Urinary bladder (tissue), 3 donors: ENCODE measurements at regions not wholly inside any gene's neighbourhood (a gene's known extent, or its start where the extent isn't known, plus 50 kb on each side); places are given as distances from the start of the nearest gene placed in this dataset.
"Not testable (repeated sequence)": the region's sequence is repeated elsewhere in the genome, so short reads cannot be mapped to it uniquely, and the experiment has no call there.

Source experiments
- DNase-seq: peaks from one replicate; pipeline ENCODE4 v3.0.0-alpha.2; 2015; ENCODE audit errors: extremely low spot score
- H3K27ac ChIP-seq: one replicate; pipeline ENCODE4 v1.5.1; 2013; ENCODE audit warnings: low read depth, mild to moderate bottlenecking, moderate library complexity
- H3K36me3 ChIP-seq: one replicate; pipeline ENCODE4 v1.6.1; 2013; ENCODE audit warnings: mild to moderate bottlenecking, moderate library complexity; ENCODE audit not compliant: insufficient read depth
- H3K4me1 ChIP-seq: one replicate; pipeline ENCODE4 v1.6.1; 2013; ENCODE audit warnings: mild to moderate bottlenecking, moderate library complexity; ENCODE audit not compliant: insufficient read depth
- H3K4me3 ChIP-seq: one replicate; pipeline ENCODE4 v1.5.1; 2013; ENCODE audit warnings: low read depth, low read length
- WGBS: extraction: QIAGEN DNeasy Blood & Tissue Kit; methylation state at CpG from one replicate; pipeline ENCODE4 v1.1.7; 2013; 5-methylcytosine and 5-hydroxymethylcytosine counted together
- donor health status: healthy with polysubstance abuse.
- donor health status: healthy.

DNA sequence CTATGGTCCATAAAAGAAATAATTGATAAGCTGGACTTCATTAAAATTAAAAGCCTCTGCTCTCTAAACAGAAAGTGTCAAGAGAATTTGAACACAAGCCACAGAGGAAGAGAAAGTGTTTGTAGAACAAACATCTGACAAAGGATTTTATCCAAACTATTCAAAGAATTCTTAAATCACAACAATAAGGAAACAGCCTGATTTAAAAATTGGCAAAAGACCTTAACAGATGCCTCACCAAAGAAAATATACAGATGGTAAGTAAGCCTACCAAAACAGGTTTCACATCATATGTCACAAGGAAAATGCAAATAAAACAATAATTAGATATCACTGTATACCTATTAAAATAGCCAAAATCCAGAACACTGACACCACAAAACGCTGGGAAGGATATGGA is 612.0 kb downstream of the TTLL7 start:
- H3K27ac ChIP-seq, H3K36me3 ChIP-seq, H3K4me3 ChIP-seq, H3K4me1 ChIP-seq, DNase-seq: not testable (repeated sequence)
- 77% methylated on average over 1 of the region's 1 CpG for WGBS

- not testable (repeated sequence) for H3K27ac ChIP-seq, H3K4me1 ChIP-seq, DNase-seq, H3K4me3 ChIP-seq, H3K36me3 ChIP-seq
- 75% methylated on average over 1 of the region's 2 CpGs for WGBS
Observed at GRCh38 chr1:83383107-83383506, 615.8 kb downstream of the TTLL7 start.

GRCh38 chr1:83373018-83373417 is 625.9 kb downstream of the TTLL7 start:
- not testable (repeated sequence) for DNase-seq, H3K4me3 ChIP-seq, H3K27ac ChIP-seq, H3K4me1 ChIP-seq, H3K36me3 ChIP-seq
- 98% methylated on average over 1 of the region's 1 CpG for WGBS

DNA sequence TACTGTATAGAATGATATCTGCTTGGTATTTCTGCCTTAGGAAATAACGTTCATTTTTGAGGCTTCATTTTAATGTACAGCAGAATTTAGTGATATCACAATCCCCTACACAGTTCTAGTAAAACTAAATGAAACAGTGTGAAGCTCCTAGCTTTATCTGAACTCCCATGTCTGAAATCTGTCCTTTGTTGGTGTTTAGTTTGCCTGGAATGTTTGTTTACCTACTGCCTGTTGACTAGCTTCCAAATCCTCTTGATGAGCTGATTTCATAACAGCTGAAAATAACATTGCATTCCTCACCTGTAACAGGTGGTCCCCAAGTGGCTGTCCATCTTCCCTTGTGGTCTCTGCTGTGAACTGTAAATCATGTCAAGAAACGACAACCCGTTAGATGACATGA is 629.1 kb downstream of the TTLL7 start:
- H3K27ac ChIP-seq, H3K4me1 ChIP-seq, H3K36me3 ChIP-seq, DNase-seq, H3K4me3 ChIP-seq: not testable (repeated sequence)
- 61% methylated on average over 3 of the region's 3 CpGs for whole genome bisulfite sequencing

DNA sequence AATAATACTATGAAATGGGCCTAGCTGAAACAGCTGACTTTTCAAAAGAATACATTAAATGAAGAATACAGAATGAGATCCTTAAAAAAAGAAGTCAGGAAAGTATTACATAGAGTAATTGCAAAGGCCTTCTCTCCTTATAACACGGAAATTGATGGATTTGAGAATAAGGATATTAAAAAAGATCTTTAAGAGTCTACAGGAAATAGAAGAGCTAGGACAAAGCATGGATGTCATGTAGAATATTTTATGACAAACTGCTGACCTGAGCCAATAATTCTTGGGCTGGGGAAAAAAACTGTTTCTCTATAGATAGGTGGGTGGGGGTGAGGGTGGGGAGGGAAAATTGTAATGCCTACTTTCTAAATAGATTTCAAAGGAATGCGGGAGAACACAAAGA is 633.6 kb downstream of the TTLL7 start:
- DNase-seq, H3K4me3 ChIP-seq, H3K27ac ChIP-seq, H3K36me3 ChIP-seq, H3K4me1 ChIP-seq: not testable (repeated sequence)
- 94% methylated on average over 2 of the region's 2 CpGs for WGBS

DNA sequence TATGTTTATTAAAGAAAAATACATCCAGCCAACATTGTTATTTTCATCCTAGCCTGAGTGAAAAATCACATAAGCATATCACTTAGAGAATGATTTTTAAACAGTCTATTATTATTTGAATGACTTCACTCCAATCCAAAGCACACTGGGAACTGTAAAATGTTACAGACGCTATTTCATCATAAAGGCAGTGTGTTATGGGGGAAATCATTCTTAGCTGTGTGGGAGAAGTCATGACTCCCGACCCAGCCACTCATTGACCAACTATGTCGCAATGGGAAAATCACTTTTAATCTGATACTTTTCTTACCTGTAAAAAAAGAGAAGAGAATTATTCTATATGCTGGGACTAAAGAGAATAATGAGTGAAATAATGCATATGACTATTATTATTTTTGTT is 653.6 kb downstream of the TTLL7 start:
- H3K36me3 ChIP-seq, H3K4me3 ChIP-seq, DNase-seq, H3K27ac ChIP-seq, H3K4me1 ChIP-seq: not testable (repeated sequence)
- WGBS: 82% methylated on average over 3 of the region's 3 CpGs

- not testable (repeated sequence) for H3K4me1 ChIP-seq, H3K36me3 ChIP-seq, DNase-seq, H3K4me3 ChIP-seq, H3K27ac ChIP-seq
- 77% methylated on average over 6 of the region's 6 CpGs for WGBS
Observed at GRCh38 chr1:83343767-83344166, 655.2 kb downstream of the TTLL7 start.

DNA sequence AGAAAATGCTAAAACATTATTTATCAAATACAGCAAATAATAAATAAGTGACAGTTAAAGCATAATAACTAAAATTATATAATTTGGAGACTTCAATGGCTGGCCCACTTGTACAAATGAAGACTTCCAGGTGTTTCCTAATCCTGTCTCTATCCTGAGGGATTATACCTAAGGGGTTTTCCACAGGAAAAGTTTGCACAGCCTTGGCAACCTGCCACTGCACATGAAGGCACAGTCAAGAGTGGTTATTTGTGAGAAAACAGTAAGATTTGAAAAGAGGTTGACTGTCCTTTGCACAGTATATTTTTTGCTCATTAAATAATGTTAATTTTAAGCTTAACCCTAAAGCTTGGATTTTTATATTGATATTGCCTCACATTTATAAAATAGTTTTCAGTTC is 655.9 kb downstream of the TTLL7 start:
- not testable (repeated sequence) for H3K4me3 ChIP-seq, H3K27ac ChIP-seq, DNase-seq, H3K36me3 ChIP-seq, H3K4me1 ChIP-seq

DNA sequence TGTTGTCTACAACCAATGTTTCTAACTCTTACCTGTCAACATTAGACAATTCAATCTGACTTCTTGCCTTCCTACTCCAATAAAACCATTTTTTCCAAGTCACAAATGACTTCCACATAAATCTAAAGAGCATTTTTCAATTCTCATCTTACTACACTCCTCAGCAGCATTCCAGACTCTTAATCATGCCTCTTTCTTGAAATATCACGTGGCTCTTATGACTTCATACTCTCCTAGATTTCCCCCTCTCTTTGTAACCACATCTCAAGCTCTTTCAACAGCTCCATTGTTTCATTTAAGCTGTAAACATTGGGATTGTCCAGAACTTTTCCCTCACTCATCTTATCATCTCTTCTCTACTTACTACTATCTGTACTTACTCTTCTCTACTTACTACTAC is 666.6 kb downstream of the TTLL7 start:
- H3K36me3 ChIP-seq, H3K4me1 ChIP-seq, H3K27ac ChIP-seq, DNase-seq, H3K4me3 ChIP-seq: not testable (repeated sequence)
- no CpG with 5 or more reads among the region's 1 CpG for WGBS

DNA sequence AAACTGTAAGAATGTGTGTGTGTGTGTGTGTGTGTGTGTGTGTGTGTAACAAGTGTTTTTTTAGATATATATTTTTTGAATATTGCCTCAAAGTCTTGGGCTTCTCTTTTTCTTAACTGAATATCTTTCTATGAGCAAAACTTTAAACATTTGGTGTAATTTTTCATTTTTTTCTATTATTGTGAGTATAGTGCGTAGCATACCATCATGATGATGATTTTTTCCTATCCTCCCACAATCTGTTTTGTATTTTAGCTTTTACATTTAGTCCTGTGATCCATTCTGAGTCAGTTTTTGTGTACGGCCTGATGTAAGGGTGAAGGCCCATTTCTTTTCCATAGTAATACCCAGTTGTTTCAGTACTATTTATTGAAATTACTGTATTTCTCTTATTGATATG is 680.6 kb downstream of the TTLL7 start:
- H3K36me3 ChIP-seq: no peaks in the 10 kb centered on the region
- no peaks in the 10 kb centered on the region for H3K4me1 ChIP-seq
- no peak for DNase-seq
- no peak overlapping the region for H3K4me3 ChIP-seq
- 98% methylated on average over 2 of the region's 2 CpGs for WGBS
- H3K27ac ChIP-seq: no peak overlapping the region

GRCh38 chr1:83315446-83315845 is 683.5 kb downstream of the TTLL7 start:
- H3K4me3 ChIP-seq, H3K36me3 ChIP-seq, H3K27ac ChIP-seq, H3K4me1 ChIP-seq, DNase-seq: not testable (repeated sequence)
- 17% methylated on average over 1 of the region's 1 CpG for WGBS

DNA sequence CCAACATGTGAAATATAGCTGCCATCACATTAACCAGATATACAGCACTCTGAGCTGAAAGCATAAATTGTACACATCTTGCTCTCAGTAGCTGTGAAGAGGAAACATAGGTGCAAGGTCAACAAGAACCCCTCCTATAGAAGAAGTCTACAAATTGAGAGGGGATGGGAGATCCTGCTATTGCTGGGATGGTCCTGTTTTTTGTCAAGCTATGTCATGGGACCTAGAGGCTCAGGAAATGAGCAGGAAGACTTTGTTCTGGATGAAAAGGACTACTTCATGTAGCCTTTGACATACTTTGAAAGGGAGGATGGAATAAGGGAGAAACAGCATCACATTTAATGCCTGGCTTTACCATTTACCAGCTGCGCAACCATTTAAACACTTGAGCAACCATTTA is 688.8 kb downstream of the TTLL7 start:
- DNase-seq, H3K27ac ChIP-seq, H3K4me3 ChIP-seq, H3K4me1 ChIP-seq, H3K36me3 ChIP-seq: not testable (repeated sequence)
- 98% methylated on average over 1 of the region's 1 CpG for WGBS

- 94% methylated on average over 2 of the region's 2 CpGs for WGBS
Observed at GRCh38 chr1:83309035-83309434, 689.9 kb downstream of the TTLL7 start.

GRCh38 chr1:83306811-83307210 is 692.1 kb downstream of the TTLL7 start:
- not testable (repeated sequence) for H3K4me1 ChIP-seq, DNase-seq, H3K4me3 ChIP-seq, H3K36me3 ChIP-seq, H3K27ac ChIP-seq
- WGBS: 96% methylated on average over 2 of the region's 2 CpGs

More at GRCh38 chr1:83309035-83309434, 689.9 kb downstream of the TTLL7 start:
- not testable (repeated sequence) for H3K36me3 ChIP-seq, H3K4me1 ChIP-seq, H3K4me3 ChIP-seq, DNase-seq, H3K27ac ChIP-seq

DNA sequence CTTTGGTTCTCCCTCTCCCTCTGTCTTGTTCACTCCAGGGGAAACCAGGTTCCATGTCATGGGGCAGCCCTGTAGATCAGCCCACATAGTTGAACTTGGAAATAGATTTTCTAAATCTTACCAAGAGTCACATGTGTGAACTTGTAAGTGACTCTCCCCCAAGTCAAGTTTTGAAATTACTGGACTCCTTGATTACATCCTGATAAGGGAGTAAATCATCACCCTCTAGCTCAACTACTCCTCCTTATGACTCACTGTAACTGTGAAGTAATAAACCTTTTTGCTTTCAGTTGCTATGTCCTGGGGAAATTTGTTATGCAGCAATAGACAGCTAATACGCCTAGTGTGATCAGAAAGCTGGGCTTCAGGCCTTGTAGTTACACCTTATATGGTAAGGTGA is 703.3 kb downstream of the TTLL7 start:
- DNase-seq, H3K27ac ChIP-seq, H3K36me3 ChIP-seq, H3K4me3 ChIP-seq, H3K4me1 ChIP-seq: not testable (repeated sequence)
- WGBS: 97% methylated on average over 1 of the region's 1 CpG
